Adrenal gland (tissue), 9 donors: ENCODE measurements at regions not wholly inside any gene's neighbourhood (a gene's known extent, or its start where the extent isn't known, plus 50 kb on each side); places are given as distances from the start of the nearest gene placed in this dataset.

Experiments
- DNase-seq, 7 donors: peaks; one replicate each; pipeline ENCODE4 v3.0.0-alpha.2; 2019 to 2020
- H3K27ac ChIP-seq, 5 donors: fragments of 200-600 bp; sonication (generic) in 4 of 5; 1 replicate in 3 of 5; 2 replicates in 2 of 5; pipeline versions ENCODE4 v1.5.1 to v1.8.0; 2016 to 2020; ENCODE audit warnings: mild to moderate bottlenecking in 1 of 5
- H3K27me3 ChIP-seq: fragments of 200-600 bp; 2 replicates; pipeline ENCODE4 v1.8.0; 2021
- H3K36me3 ChIP-seq, 2 donors: fragments of 200-600 bp; replicated peaks in 1 of 2; 1 replicate in 1 of 2; 2 replicates in 1 of 2; pipeline versions ENCODE4 v1.5.1 to v1.8.0; 2018 to 2022
- H3K4me1 ChIP-seq, 2 donors: fragments of 200-600 bp; replicated peaks in 1 of 2; 1 replicate in 1 of 2; 2 replicates in 1 of 2; pipeline versions ENCODE4 v1.5.1 to v1.8.0; 2018 to 2021
- H3K4me3 ChIP-seq, 4 donors: fragments of 200-600 bp; sonication (generic) in 3 of 4; one replicate each; pipeline ENCODE4 v1.5.1; 2016 to 2018
- H3K9me3 ChIP-seq, 3 donors: fragments of 200-600 bp; sonication (generic) in 1 of 3; replicated peaks in 1 of 3; 1 replicate in 2 of 3; 2 replicates in 1 of 3; pipeline versions ENCODE4 v1.5.1 to v1.8.0; 2016 to 2021
- CTCF ChIP-seq, 6 experiments: fragments of 450-650 bp in 4 of 6; fragments of 200-600 bp in 2 of 6; sonication (generic) in 1 of 6; IDR thresholded peaks; 1 replicate in 5 of 6; 2 replicates in 1 of 6; pipeline versions ENCODE4 v1.5.1 to v1.8.0; 2016 to 2021; ENCODE audit warnings: antibody characterized with exemption in 6 of 6, mild to moderate bottlenecking in 2 of 6, moderate library complexity in 1 of 6
- POLR2A ChIP-seq, 2 donors: fragments of 450-650 bp; IDR thresholded peaks; one replicate each; pipeline ENCODE4 v1.6.1; 2017; ENCODE audit warnings: antibody characterized with exemption in 2 of 2, mild to moderate bottlenecking in 2 of 2, moderate library complexity in 1 of 2
- WGBS, 4 donors: extraction: QIAGEN DNeasy Blood & Tissue Kit in 2 of 4; methylation state at CpG; one replicate each; pipeline versions ENCODE4 v1.1.5 to v1.1.7; 2013 to 2017; 5-methylcytosine and 5-hydroxymethylcytosine counted together
- intact Hi-C, 2 donors: fragments of 100-400 bp; cut with DNase I; formaldehyde crosslinking; loops; one replicate each; pipeline versions ENCODE4 v1.14.1 to v1.15.0; 2022 to 2023
- donor health status: healthy with polysubstance abuse.
- donor health status: Bipolar disorder and iron deficiency.
- donor health status: DM: yes; HTN: yes; CAD: no.
- donor health status: DM: no; HTN: no; CAD: no.
- donor health status: DM: no; HTN: no; CAD: no.

GRCh38 chr4:144208074-144208473 lies 67.6 kb upstream of the GYPA start:
- TF ChIP-seq CTCF (IDR thresholded peaks at IDR 0.05), result no peak
- TF ChIP-seq POLR2A (IDR thresholded peaks at IDR 0.05), result no peak
- Histone ChIP-seq H3K4me1 (no peaks in the 10 kb centered on the region), H3K27ac (no peak overlapping the region), H3K27me3 (no peaks in the 10 kb centered on the region), H3K4me3 (no peak overlapping the region), H3K9me3 (no peaks in the 10 kb centered on the region), H3K36me3 (no peaks in the 10 kb centered on the region)
- WGBS, 4 donors, result 55 to 71% (median 64%) methylated on average over 2 of the region's 2 CpGs
- no peak for DNase-seq
- intact Hi-C loops, result no loop called here

GRCh38 chr4:144209491-144209890 lies 69.0 kb upstream of the GYPA start:
- no peak overlapping the region for H3K4me3 ChIP-seq
- no peaks in the 10 kb centered on the region for H3K36me3 ChIP-seq
- intact Hi-C loops, result no loop called here
- H3K27ac ChIP-seq, result no peak overlapping the region
- H3K27me3 ChIP-seq, result no peaks in the 10 kb centered on the region
- no peaks in the 10 kb centered on the region for H3K4me1 ChIP-seq
- TF ChIP-seq CTCF (IDR thresholded peaks at IDR 0.05), result no peak
- TF ChIP-seq POLR2A (IDR thresholded peaks at IDR 0.05), result no peak
- WGBS, 4 donors, result 72 to 84% (median 80%) methylated on average over 4 of the region's 4 CpGs
- H3K9me3 ChIP-seq, result no peaks in the 10 kb centered on the region
- no peak for DNase-seq

- WGBS, 4 donors, result 77 to 90% (median 78%) methylated on average over 4 of the region's 4 CpGs
- Histone ChIP-seq H3K4me1 (no peaks in the 10 kb centered on the region), H3K27ac (no peak overlapping the region), H3K27me3 (no peaks in the 10 kb centered on the region), H3K9me3 (no peaks in the 10 kb centered on the region), H3K36me3 (no peaks in the 10 kb centered on the region), H3K4me3 (no peak overlapping the region)
- no peak for TF ChIP-seq CTCF (IDR thresholded peaks at IDR 0.05)
- TF ChIP-seq POLR2A (IDR thresholded peaks at IDR 0.05), result no peak
- intact Hi-C loops, result no loop called here
- DNase-seq, result no peak
Observed at GRCh38 chr4:144213371-144213770, 72.9 kb upstream of the GYPA start.

GRCh38 chr4:144223149-144223548 lies 82.6 kb upstream of the GYPA start:
- no peaks in the 10 kb centered on the region for H3K27me3 ChIP-seq
- H3K36me3 ChIP-seq, result no peaks in the 10 kb centered on the region
- no peak for TF ChIP-seq CTCF (IDR thresholded peaks at IDR 0.05)
- DNase-seq, result no peak
- H3K27ac ChIP-seq, result no peak overlapping the region
- intact Hi-C loops, result no loop called here
- no peak overlapping the region for H3K4me3 ChIP-seq
- H3K9me3 ChIP-seq, result no peaks in the 10 kb centered on the region
- no peaks in the 10 kb centered on the region for H3K4me1 ChIP-seq
- 88 to 100% (median 94%) methylated on average over 1 of the region's 1 CpG for WGBS, 4 donors
